ENCODE measurements at regions not wholly inside any gene's neighbourhood (a gene's known extent, or its start where the extent isn't known, plus 50 kb on each side); places are given as distances from the start of the nearest gene placed in this dataset.

DNA sequence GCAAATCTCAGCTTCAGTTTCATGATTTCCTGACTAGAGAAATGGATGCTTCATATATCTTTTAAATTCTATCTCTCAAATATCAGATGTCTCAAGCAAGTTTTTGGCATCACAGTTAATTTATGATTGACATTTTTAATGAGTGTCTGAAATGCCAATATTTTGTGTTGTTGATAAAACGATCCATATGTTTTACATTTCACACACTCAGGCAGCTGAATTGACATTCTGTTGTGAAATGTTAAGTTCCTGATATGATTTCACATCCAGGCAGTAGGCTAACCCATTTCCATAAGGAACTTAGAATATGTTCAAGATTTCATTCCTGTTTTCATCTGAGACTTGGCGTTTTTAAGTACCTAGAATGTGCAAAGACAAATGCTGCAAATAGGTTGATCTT is 650.6 kb downstream of the PCDH18 start:
- TF ChIP-seq, protein P1, sequence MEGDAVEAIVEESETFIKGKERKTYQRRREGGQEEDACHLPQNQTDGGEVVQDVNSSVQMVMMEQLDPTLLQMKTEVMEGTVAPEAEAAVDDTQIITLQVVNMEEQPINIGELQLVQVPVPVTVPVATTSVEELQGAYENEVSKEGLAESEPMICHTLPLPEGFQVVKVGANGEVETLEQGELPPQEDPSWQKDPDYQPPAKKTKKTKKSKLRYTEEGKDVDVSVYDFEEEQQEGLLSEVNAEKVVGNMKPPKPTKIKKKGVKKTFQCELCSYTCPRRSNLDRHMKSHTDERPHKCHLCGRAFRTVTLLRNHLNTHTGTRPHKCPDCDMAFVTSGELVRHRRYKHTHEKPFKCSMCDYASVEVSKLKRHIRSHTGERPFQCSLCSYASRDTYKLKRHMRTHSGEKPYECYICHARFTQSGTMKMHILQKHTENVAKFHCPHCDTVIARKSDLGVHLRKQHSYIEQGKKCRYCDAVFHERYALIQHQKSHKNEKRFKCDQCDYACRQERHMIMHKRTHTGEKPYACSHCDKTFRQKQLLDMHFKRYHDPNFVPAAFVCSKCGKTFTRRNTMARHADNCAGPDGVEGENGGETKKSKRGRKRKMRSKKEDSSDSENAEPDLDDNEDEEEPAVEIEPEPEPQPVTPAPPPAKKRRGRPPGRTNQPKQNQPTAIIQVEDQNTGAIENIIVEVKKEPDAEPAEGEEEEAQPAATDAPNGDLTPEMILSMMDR (IDR thresholded peaks at IDR 0.05; ENCODE audit: low read depth, low read length, poor library complexity, severe bottlenecking), result no peak
- no peak for TF ChIP-seq EZH2phosphoT487 (IDR thresholded peaks at IDR 0.05; ENCODE audit: borderline replicate concordance, low read length)
